Gastrocnemius medialis (tissue), 4 donors: ENCODE measurements at regions not wholly inside any gene's neighbourhood (a gene's known extent, or its start where the extent isn't known, plus 50 kb on each side); places are given as distances from the start of the nearest gene placed in this dataset.

ENCODE experiments used
- ATAC-seq, 2 donors: fragments of 150-250 bp; one replicate each; pipeline ENCODE4 v1.9.1; 2016
- DNase-seq, 2 donors: peaks; one replicate each; pipeline ENCODE4 v3.0.0-alpha.2; 2019
- H3K27ac ChIP-seq, 4 donors: fragments of 200-600 bp; sonication (generic); 1 replicate in 1 of 4; 2 replicates in 3 of 4; pipeline ENCODE4 v1.5.1; 2016 to 2018; ENCODE audit warnings: mild to moderate bottlenecking in 2 of 4, moderate library complexity in 1 of 4
- H3K27me3 ChIP-seq, 3 donors: fragments of 200-600 bp; sonication (generic) in 2 of 3; 1 replicate in 1 of 3; 2 replicates in 2 of 3; pipeline versions ENCODE4 v1.5.1 to v1.6.0; 2016 to 2019; ENCODE audit warnings: mild to moderate bottlenecking in 1 of 3, moderate library complexity in 1 of 3
- H3K36me3 ChIP-seq, 2 donors: fragments of 200-600 bp; sonication (generic) in 1 of 2; one replicate each; pipeline ENCODE4 v1.5.1; 2017 to 2018
- H3K4me1 ChIP-seq, 2 donors: fragments of 200-600 bp; sonication (generic) in 1 of 2; one replicate each; pipeline ENCODE4 v1.5.1; 2016 to 2017; ENCODE audit warnings: mild to moderate bottlenecking in 2 of 2
- H3K4me3 ChIP-seq, 4 donors: fragments of 200-600 bp; sonication (generic) in 3 of 4; 1 replicate in 1 of 4; 2 replicates in 3 of 4; pipeline ENCODE4 v1.5.1; 2016 to 2019; ENCODE audit warnings: mild to moderate bottlenecking in 2 of 4
- H3K9me3 ChIP-seq, 3 donors: fragments of 200-600 bp; sonication (generic) in 2 of 3; 1 replicate in 1 of 3; 2 replicates in 2 of 3; pipeline ENCODE4 v1.5.1; 2016 to 2019
- POLR2A ChIP-seq, 2 donors: fragments of 450-650 bp; IDR thresholded peaks; one replicate each; pipeline ENCODE4 v1.6.1; 2017; ENCODE audit warnings: antibody characterized with exemption in 2 of 2, mild to moderate bottlenecking in 2 of 2, moderate library complexity in 2 of 2
- in situ Hi-C, 4 donors: fragments of 200-750 bp; cut with MboI; loops; one replicate each; pipeline versions ENCODE4 v1.15.0 to v1.8.0; 2017; ENCODE audit warnings: low sequenced_read_pairs in 4 of 4
- intact Hi-C: fragments of 100-400 bp; cut with DNase I; formaldehyde crosslinking; loops from one replicate; pipeline ENCODE4 v1.15.1; 2023; ENCODE audit warnings: low total_unique reads
- TF ChIP-seq, protein P1 (sequence below), 5 experiments: fragments of 450-650 bp in 3 of 5; fragments of 200-600 bp in 2 of 5; sonication (generic) in 2 of 5; IDR thresholded peaks in 4 of 5; conservative IDR thresholded peaks in 1 of 5; 1 replicate in 4 of 5; 2 replicates in 1 of 5; pipeline ENCODE4 v1.5.1; 2016 to 2019; ENCODE audit warnings: antibody characterized with exemption in 5 of 5, mild to moderate bottlenecking in 3 of 5, moderate library complexity in 3 of 5

GRCh38 chr6:135603249-135603648, 105.7 kb upstream of the AHI1 start:
- Histone ChIP-seq H3K27me3 (no peaks in the 10 kb centered on the region), H3K4me1 (no peaks in the 10 kb centered on the region), H3K27ac (no peak overlapping the region), H3K4me3 (no peak overlapping the region), H3K36me3 (no peaks in the 10 kb centered on the region), H3K9me3 (no peaks in the 10 kb centered on the region)
- ATAC-seq = no peak
- in situ Hi-C loops (no loop called here), intact Hi-C loops (no loop called here)
- DNase-seq = no peak
- no peak for TF ChIP-seq POLR2A (IDR thresholded peaks at IDR 0.05)
- TF ChIP-seq, protein P1, sequence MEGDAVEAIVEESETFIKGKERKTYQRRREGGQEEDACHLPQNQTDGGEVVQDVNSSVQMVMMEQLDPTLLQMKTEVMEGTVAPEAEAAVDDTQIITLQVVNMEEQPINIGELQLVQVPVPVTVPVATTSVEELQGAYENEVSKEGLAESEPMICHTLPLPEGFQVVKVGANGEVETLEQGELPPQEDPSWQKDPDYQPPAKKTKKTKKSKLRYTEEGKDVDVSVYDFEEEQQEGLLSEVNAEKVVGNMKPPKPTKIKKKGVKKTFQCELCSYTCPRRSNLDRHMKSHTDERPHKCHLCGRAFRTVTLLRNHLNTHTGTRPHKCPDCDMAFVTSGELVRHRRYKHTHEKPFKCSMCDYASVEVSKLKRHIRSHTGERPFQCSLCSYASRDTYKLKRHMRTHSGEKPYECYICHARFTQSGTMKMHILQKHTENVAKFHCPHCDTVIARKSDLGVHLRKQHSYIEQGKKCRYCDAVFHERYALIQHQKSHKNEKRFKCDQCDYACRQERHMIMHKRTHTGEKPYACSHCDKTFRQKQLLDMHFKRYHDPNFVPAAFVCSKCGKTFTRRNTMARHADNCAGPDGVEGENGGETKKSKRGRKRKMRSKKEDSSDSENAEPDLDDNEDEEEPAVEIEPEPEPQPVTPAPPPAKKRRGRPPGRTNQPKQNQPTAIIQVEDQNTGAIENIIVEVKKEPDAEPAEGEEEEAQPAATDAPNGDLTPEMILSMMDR (IDR thresholded peaks at IDR 0.05 in 4 of 5, conservative IDR thresholded peaks at IDR 0.05 in 1 of 5) = no peak

GRCh38 chr6:135604035-135604860, 106.7 kb upstream of the AHI1 start:
- no peaks in the 10 kb centered on the region for H3K9me3 ChIP-seq
- no peaks in the 10 kb centered on the region for H3K36me3 ChIP-seq
- H3K27me3 ChIP-seq = no peaks in the 10 kb centered on the region
- intact Hi-C loops (no loop called here), in situ Hi-C loops (no loop called here)
- no peaks in the 10 kb centered on the region for H3K4me1 ChIP-seq
- H3K27ac ChIP-seq = no peak overlapping the region
- TF ChIP-seq, protein P1 (IDR thresholded peaks at IDR 0.05 in 4 of 5, conservative IDR thresholded peaks at IDR 0.05 in 1 of 5) = no peak
- no peak for TF ChIP-seq POLR2A (IDR thresholded peaks at IDR 0.05)
- ATAC-seq = no peak
- H3K4me3 ChIP-seq = no peak overlapping the region
- DNase-seq = no peak

DNA sequence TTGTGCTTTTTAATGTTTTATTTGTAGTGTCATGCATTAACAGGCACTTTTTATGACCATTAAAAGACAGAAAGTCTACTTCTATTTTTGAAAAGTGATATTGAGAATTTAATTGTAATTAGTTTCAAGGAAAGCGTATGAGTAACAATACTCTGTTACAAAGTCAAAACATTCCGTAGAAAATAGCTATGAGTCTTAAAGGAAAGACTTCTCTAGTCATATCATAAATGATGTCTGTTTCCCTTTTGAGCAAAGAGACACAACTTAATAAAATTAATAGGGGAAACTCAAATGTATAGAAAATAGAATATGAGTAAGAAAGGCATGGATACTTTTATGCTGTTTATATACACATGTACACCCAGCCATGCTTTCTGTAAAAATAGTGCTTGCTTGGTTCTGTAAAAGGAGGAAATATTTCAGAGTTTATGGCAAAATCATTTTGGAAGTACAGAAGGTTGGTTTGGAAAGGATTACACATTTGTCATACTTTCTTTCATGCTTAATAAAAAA, 107.8 kb upstream of the AHI1 start:
- Histone ChIP-seq H3K27ac (no peak overlapping the region), H3K27me3 (no peaks in the 10 kb centered on the region), H3K9me3 (no peaks in the 10 kb centered on the region), H3K4me3 (no peak overlapping the region), H3K4me1 (no peaks in the 10 kb centered on the region), H3K36me3 (no peaks in the 10 kb centered on the region)
- no peak for DNase-seq
- in situ Hi-C loops = no loop called here
- intact Hi-C loops = no loop called here
- ATAC-seq = no peak
- TF ChIP-seq, protein P1 (IDR thresholded peaks at IDR 0.05 in 4 of 5, conservative IDR thresholded peaks at IDR 0.05 in 1 of 5) = no peak
- TF ChIP-seq POLR2A (IDR thresholded peaks at IDR 0.05) = no peak

DNA sequence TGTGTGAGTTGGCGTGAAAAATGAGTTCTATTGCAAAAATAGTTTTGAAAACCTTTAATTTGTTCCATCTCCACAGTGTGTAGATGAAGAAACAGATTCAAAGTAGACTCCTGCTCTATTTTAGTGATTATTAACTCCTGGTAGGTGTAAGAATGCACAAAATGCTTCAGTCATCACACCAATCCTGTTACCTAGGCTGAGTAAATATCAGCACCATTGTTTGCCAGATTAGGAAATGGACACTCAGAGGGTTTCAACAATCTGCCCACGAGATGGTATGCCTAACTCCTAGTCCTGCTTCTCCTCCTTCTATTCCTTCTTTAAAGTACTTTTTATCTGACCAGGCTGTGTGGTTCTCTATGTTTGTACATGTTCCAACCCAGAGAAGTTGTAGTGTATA, 108.9 kb upstream of the AHI1 start:
- Histone ChIP-seq H3K27ac (no peak overlapping the region), H3K4me1 (no peaks in the 10 kb centered on the region), H3K36me3 (no peaks in the 10 kb centered on the region), H3K9me3 (no peaks in the 10 kb centered on the region), H3K27me3 (no peaks in the 10 kb centered on the region), H3K4me3 (no peak overlapping the region)
- in situ Hi-C loops (no loop called here), intact Hi-C loops (no loop called here)
- DNase-seq (no peak), ATAC-seq (no peak)
- no peak for TF ChIP-seq POLR2A (IDR thresholded peaks at IDR 0.05)
- TF ChIP-seq, protein P1 (IDR thresholded peaks at IDR 0.05 in 4 of 5, conservative IDR thresholded peaks at IDR 0.05 in 1 of 5) = no peak
